22Rv1 (cell line): ENCODE measurements at regions not wholly inside any gene's neighbourhood (a gene's known extent, or its start where the extent isn't known, plus 50 kb on each side); places are given as distances from the start of the nearest gene placed in this dataset.

ENCODE experiments used
- ZFX ChIP-seq: fragments of 450-650 bp; IDR thresholded peaks from 2 replicates; pipeline ENCODE4 v1.6.1; 2017; ENCODE audit warnings: antibody characterized with exemption, borderline replicate concordance
- TF ChIP-seq, protein P1 (sequence below): fragments of 450-650 bp; IDR thresholded peaks from 2 replicates; pipeline ENCODE4 v1.5.1; 2017; ENCODE audit warnings: mild to moderate bottlenecking

DNA sequence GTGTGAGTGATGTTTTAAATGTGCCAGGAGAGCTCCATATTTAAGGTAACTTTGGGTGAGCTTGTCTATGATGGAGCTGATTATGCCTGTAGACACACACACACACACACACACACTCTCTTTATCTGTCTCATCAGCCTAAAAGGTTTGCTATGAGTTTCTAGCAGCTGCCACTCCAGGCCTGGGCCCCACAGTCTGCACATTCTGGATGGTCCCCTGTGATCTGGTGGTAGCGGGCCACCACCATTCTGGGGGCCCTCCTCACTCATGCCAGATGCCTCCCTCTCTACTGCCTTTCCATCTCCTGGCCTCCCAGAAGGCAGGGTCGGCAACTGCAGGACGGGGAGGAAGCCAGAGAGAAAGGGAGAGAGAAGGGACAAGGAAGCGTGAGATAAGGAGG lies 129.2 kb upstream of the TNR start:
- TF ChIP-seq, protein P1, sequence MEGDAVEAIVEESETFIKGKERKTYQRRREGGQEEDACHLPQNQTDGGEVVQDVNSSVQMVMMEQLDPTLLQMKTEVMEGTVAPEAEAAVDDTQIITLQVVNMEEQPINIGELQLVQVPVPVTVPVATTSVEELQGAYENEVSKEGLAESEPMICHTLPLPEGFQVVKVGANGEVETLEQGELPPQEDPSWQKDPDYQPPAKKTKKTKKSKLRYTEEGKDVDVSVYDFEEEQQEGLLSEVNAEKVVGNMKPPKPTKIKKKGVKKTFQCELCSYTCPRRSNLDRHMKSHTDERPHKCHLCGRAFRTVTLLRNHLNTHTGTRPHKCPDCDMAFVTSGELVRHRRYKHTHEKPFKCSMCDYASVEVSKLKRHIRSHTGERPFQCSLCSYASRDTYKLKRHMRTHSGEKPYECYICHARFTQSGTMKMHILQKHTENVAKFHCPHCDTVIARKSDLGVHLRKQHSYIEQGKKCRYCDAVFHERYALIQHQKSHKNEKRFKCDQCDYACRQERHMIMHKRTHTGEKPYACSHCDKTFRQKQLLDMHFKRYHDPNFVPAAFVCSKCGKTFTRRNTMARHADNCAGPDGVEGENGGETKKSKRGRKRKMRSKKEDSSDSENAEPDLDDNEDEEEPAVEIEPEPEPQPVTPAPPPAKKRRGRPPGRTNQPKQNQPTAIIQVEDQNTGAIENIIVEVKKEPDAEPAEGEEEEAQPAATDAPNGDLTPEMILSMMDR = no peak
- TF ChIP-seq ZFX = no peak
